CD4-positive, alpha-beta T cell (primary cell): ENCODE measurements at regions not wholly inside any gene's neighbourhood (a gene's known extent, or its start where the extent isn't known, plus 50 kb on each side); places are given as distances from the start of the nearest gene placed in this dataset.

ENCODE experiments used
- ATAC-seq: fragments of 200-7000 bp; cut with Tn5 transposase; one replicate; pipeline ENCODE4 v1.10.0; 2022; ENCODE audit warnings: mild to moderate bottlenecking; ENCODE audit not compliant: poor library complexity
- CTCF ChIA-PET: fragments of 350-600 bp; sonication (Branson Sonifier 250); formaldehyde crosslinking; loops from one replicate; lab custom pipeline; 2021; ENCODE audit warnings: antibody characterized with exemption, inconsistent platforms; lab: Charles Lee
- POLR2A ChIA-PET: fragments of 350-600 bp; sonication (Branson Sonifier 250); formaldehyde crosslinking; loops from one replicate; lab custom pipeline; 2021; ENCODE audit warnings: antibody characterized with exemption, inconsistent platforms; lab: Charles Lee
- DNase-seq, 14 experiments: peaks; one replicate each; pipeline ENCODE4 v3.0.0-alpha.2; 2013 to 2020; ENCODE audit warnings: mixed read lengths in 2 of 14
- H3K27ac ChIP-seq, 2 donors: one replicate each; pipeline versions ENCODE4 v1.5.1 to v1.7.0; 2013; ENCODE audit warnings: low read length in 2 of 2, low read depth in 1 of 2, mild to moderate bottlenecking in 1 of 2
- H3K27me3 ChIP-seq, 2 experiments: 1 replicate in 1 of 2; 2 replicates in 1 of 2; pipeline versions ENCODE4 v1.6.1 to v1.7.0; 2013; ENCODE audit warnings: low read length in 2 of 2, control low read depth in 1 of 2, mild to moderate bottlenecking in 1 of 2, moderate library complexity in 1 of 2; ENCODE audit not compliant: insufficient read depth in 2 of 2, control insufficient read depth in 1 of 2
- H3K36me3 ChIP-seq: one replicate; pipeline ENCODE4 v1.6.1; 2013; ENCODE audit warnings: low read length, control low read depth; ENCODE audit not compliant: insufficient read depth
- H3K4me1 ChIP-seq: one replicate; pipeline ENCODE4 v1.6.1; 2013; ENCODE audit warnings: low read length, control low read depth; ENCODE audit not compliant: insufficient read depth
- H3K4me3 ChIP-seq: one replicate; pipeline ENCODE4 v1.5.1; 2013; ENCODE audit warnings: mild to moderate bottlenecking, low read length, moderate library complexity
- H3K9me3 ChIP-seq, 2 experiments: 1 replicate in 1 of 2; 2 replicates in 1 of 2; pipeline versions ENCODE4 v1.6.1 to v1.7.0; 2013; ENCODE audit warnings: low read length in 2 of 2, mild to moderate bottlenecking in 2 of 2, control low read depth in 1 of 2, moderate library complexity in 1 of 2; ENCODE audit not compliant: control insufficient read depth in 1 of 2, insufficient read depth in 1 of 2
- H3K27ac Mint-ChIP-seq: one replicate; pipeline ENCODE4 v1.8.0; 2020; ENCODE audit warnings: mixed read lengths
- H3K27me3 Mint-ChIP-seq: one replicate; pipeline ENCODE4 v1.8.0; 2021; ENCODE audit warnings: mixed read lengths
- H3K36me3 Mint-ChIP-seq: one replicate; pipeline ENCODE4 v1.8.0; 2021; ENCODE audit warnings: low read depth, mixed read lengths
- H3K4me1 Mint-ChIP-seq: one replicate; pipeline ENCODE4 v1.8.0; 2021; ENCODE audit warnings: low read depth, mixed read lengths
- H3K4me3 Mint-ChIP-seq: one replicate; pipeline ENCODE4 v1.8.0; 2020; ENCODE audit warnings: mild to moderate bottlenecking, mixed read lengths
- H3K9me3 Mint-ChIP-seq: one replicate; pipeline ENCODE4 v1.8.0; 2020; ENCODE audit warnings: mixed read lengths
- CTCF ChIP-seq: fragments of 200-600 bp; IDR thresholded peaks from one replicate; pipeline ENCODE4 v1.8.0; 2022; ENCODE audit warnings: antibody characterized with exemption, mild to moderate bottlenecking
- intact Hi-C, 2 experiments: fragments of 100-400 bp; cut with DNase I in 1 of 2; cut with micrococcal nuclease in 1 of 2; formaldehyde crosslinking; loops; one replicate each; pipeline versions ENCODE4 v1.15.1 to v1.9.0; 2023 to 2025; cut with DNase I, micrococcal nuclease

GRCh38 chr16:18003033-18003432 is 333.5 kb downstream of the NPIPA8 start:
- no peak overlapping the region for H3K4me3 Mint-ChIP-seq
- intact Hi-C loops: no loop called here
- H3K4me1 ChIP-seq: no peaks in the 10 kb centered on the region
- no peaks in the 10 kb centered on the region for H3K27me3 ChIP-seq
- H3K4me3 ChIP-seq: no peak overlapping the region
- no peak for DNase-seq
- no peaks in the 10 kb centered on the region for H3K9me3 ChIP-seq
- H3K27ac ChIP-seq: no peak overlapping the region
- no peak for TF ChIP-seq CTCF
- H3K27ac Mint-ChIP-seq: no peak overlapping the region
- peaks cover 10% of the 10 kb centered on the region for H3K27me3 Mint-ChIP-seq
- H3K36me3 Mint-ChIP-seq: no peaks in the 10 kb centered on the region
- no peaks in the 10 kb centered on the region for H3K4me1 Mint-ChIP-seq
- ATAC-seq: no peak
- H3K36me3 ChIP-seq: no peaks in the 10 kb centered on the region
- ChIA-PET POLR2A (no interaction called here), CTCF (no interaction called here)
- H3K9me3 Mint-ChIP-seq: peaks cover 5% of the 10 kb centered on the region

DNA sequence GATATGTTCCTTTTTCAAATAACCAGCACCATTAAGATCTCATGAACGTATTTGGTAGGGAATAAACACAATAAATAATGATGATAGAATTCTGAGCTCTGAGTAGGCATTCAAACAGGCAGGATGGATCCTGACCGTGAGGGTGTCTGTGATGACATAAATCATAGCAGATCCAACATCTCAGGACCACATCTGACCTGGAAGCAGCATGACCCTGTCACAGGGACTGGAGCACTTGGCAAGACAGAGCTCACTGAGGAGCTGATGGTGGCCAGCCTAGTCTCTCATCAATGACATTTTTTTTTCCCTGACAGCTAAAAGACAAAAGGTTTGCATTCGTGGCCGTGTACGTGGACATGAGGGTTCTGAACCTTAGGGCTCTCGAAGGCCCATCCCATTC is 337.5 kb downstream of the NPIPA8 start:
- Histone ChIP-seq H3K4me3 (no peak overlapping the region), H3K4me1 (no peaks in the 10 kb centered on the region), H3K27ac (no peak overlapping the region), H3K9me3 (no peaks in the 10 kb centered on the region), H3K27me3 (no peaks in the 10 kb centered on the region), H3K36me3 (no peaks in the 10 kb centered on the region)
- no peak for ATAC-seq
- TF ChIP-seq CTCF: no peak
- peaks cover 30% of the 10 kb centered on the region for H3K27me3 Mint-ChIP-seq
- no peaks in the 10 kb centered on the region for H3K36me3 Mint-ChIP-seq
- H3K4me1 Mint-ChIP-seq: no peaks in the 10 kb centered on the region
- H3K4me3 Mint-ChIP-seq: no peak overlapping the region
- no peak for DNase-seq
- ChIA-PET POLR2A (no interaction called here), CTCF (no interaction called here)
- H3K27ac Mint-ChIP-seq: no peak overlapping the region
- H3K9me3 Mint-ChIP-seq: peaks cover 3% of the 10 kb centered on the region
- intact Hi-C loops: no loop called here

GRCh38 chr16:17998550-17998949 is 338.0 kb downstream of the NPIPA8 start:
- no peak for TF ChIP-seq CTCF
- ChIA-PET CTCF (no interaction called here), POLR2A (no interaction called here)
- Mint-ChIP-seq H3K9me3 (peaks cover 3% of the 10 kb centered on the region), H3K27ac (no peak overlapping the region), H3K4me3 (no peak overlapping the region), H3K4me1 (no peaks in the 10 kb centered on the region), H3K36me3 (no peaks in the 10 kb centered on the region), H3K27me3 (peaks cover 31% of the 10 kb centered on the region)
- Histone ChIP-seq H3K4me1 (no peaks in the 10 kb centered on the region), H3K9me3 (no peaks in the 10 kb centered on the region), H3K27me3 (no peaks in the 10 kb centered on the region), H3K36me3 (no peaks in the 10 kb centered on the region), H3K27ac (no peak overlapping the region), H3K4me3 (no peak overlapping the region)
- intact Hi-C loops: no loop called here
- DNase-seq (no peak), ATAC-seq (no peak)
